B cell (primary cell): ENCODE measurements at regions not wholly inside any gene's neighbourhood (a gene's known extent, or its start where the extent isn't known, plus 50 kb on each side); places are given as distances from the start of the nearest gene placed in this dataset.
"Not testable (repeated sequence)": the region's sequence is repeated elsewhere in the genome, so short reads cannot be mapped to it uniquely, and the experiment has no call there.

Experiments
- ATAC-seq: fragments of 200-7000 bp; cut with Tn5 transposase; one replicate; pipeline ENCODE4 v1.10.0; 2021; ENCODE audit warnings: low read depth, mild to moderate bottlenecking, moderate number of reproducible peaks, moderate library complexity
- CTCF ChIA-PET: fragments of 350-600 bp; sonication (Branson Sonifier 250); formaldehyde crosslinking; loops from one replicate; lab custom pipeline; 2021; ENCODE audit warnings: antibody characterized with exemption, inconsistent platforms; lab: Charles Lee
- POLR2A ChIA-PET: fragments of 350-600 bp; sonication (Branson Sonifier 250); formaldehyde crosslinking; loops from one replicate; lab custom pipeline; 2021; ENCODE audit warnings: antibody characterized with exemption; lab: Charles Lee
- DNase-seq: peaks from one replicate; pipeline ENCODE4 v3.0.0; 2013
- H2AFZ ChIP-seq: 2 replicates; pipeline ENCODE4 v1.6.1; 2012; ENCODE audit warnings: mild to moderate bottlenecking, low read depth, low read length; ENCODE audit not compliant: insufficient read depth, poor library complexity, severe bottlenecking
- H3K27ac ChIP-seq, 2 donors: 1 replicate in 1 of 2; 2 replicates in 1 of 2; pipeline ENCODE4 v1.5.1; 2012 to 2013; ENCODE audit warnings: low read length in 2 of 2, mild to moderate bottlenecking in 2 of 2, moderate library complexity in 1 of 2
- H3K27me3 ChIP-seq, 4 experiments: fragments of 200-600 bp in 1 of 4; sonication (generic) in 1 of 4; replicated peaks in 1 of 4; 1 replicate in 2 of 4; 2 replicates in 2 of 4; pipeline versions ENCODE4 v1.6.1 to v1.7.0; 2013 to 2016; ENCODE audit warnings: low read length in 3 of 4, mild to moderate bottlenecking in 2 of 4, mixed read lengths in 1 of 4, moderate library complexity in 1 of 4; ENCODE audit not compliant: insufficient read depth in 4 of 4, control insufficient read depth in 3 of 4; ENCODE audit errors: control extremely low read depth in 1 of 4
- H3K36me3 ChIP-seq, 2 experiments: replicated peaks in 1 of 2; 1 replicate in 1 of 2; 2 replicates in 1 of 2; pipeline versions ENCODE4 v1.6.1 to v1.7.1; 2013; ENCODE audit warnings: low read length in 1 of 2; ENCODE audit not compliant: insufficient read depth in 2 of 2, control insufficient read depth in 1 of 2; ENCODE audit errors: control extremely low read depth in 1 of 2, extremely low read depth in 1 of 2
- H3K4me1 ChIP-seq, 2 donors: fragments of 200-600 bp in 1 of 2; sonication (generic) in 1 of 2; 1 replicate in 1 of 2; 2 replicates in 1 of 2; pipeline versions ENCODE4 v1.5.1 to v1.6.1; 2013 to 2017; ENCODE audit warnings: low read length in 2 of 2; ENCODE audit not compliant: control insufficient read depth in 2 of 2, insufficient read depth in 2 of 2
- H3K4me2 ChIP-seq: replicated peaks from 2 replicates; pipeline ENCODE3; 2012; ENCODE audit warnings: mild to moderate bottlenecking, low read depth, low read length; ENCODE audit not compliant: poor library complexity, severe bottlenecking
- H3K4me3 ChIP-seq, 5 experiments: fragments of 200-600 bp in 1 of 5; sonication (generic) in 1 of 5; 1 replicate in 3 of 5; 2 replicates in 2 of 5; pipeline versions ENCODE4 v1.5.1 to v1.7.0; 2011 to 2016; ENCODE audit warnings: low read length in 4 of 5, mild to moderate bottlenecking in 4 of 5, low read depth in 2 of 5, control low read depth in 1 of 5, moderate library complexity in 1 of 5; ENCODE audit not compliant: insufficient read depth in 1 of 5; ENCODE audit errors: control extremely low read depth in 1 of 5, extremely low read depth in 1 of 5
- H3K79me2 ChIP-seq: fragments of 200-600 bp; sonication (generic); one replicate; pipeline ENCODE4 v1.6.0; 2016; ENCODE audit warnings: low read length; ENCODE audit not compliant: control insufficient read depth, insufficient read depth
- H3K9ac ChIP-seq: fragments of 200-600 bp; sonication (generic); 2 replicates; pipeline ENCODE4 v1.6.1; 2017; ENCODE audit warnings: mild to moderate bottlenecking, low read length, moderate library complexity
- H3K9me3 ChIP-seq, 3 donors: one replicate each; pipeline versions ENCODE4 v1.6.1 to v1.7.1; 2013; ENCODE audit warnings: low read length in 2 of 3; ENCODE audit not compliant: control insufficient read depth in 2 of 3, insufficient read depth in 1 of 3; ENCODE audit errors: control extremely low read depth in 1 of 3
- H4K20me1 ChIP-seq: 2 replicates; pipeline ENCODE4 v1.6.0; 2012; ENCODE audit warnings: mild to moderate bottlenecking, low read length; ENCODE audit not compliant: insufficient read depth, control insufficient read depth, poor library complexity, severe bottlenecking
- H3K27ac Mint-ChIP-seq: one replicate; pipeline ENCODE4 v1.8.0; 2021; ENCODE audit warnings: mixed read lengths
- H3K27me3 Mint-ChIP-seq: one replicate; pipeline ENCODE4 v1.8.0; 2021; ENCODE audit warnings: mixed read lengths
- H3K4me1 Mint-ChIP-seq: one replicate; pipeline ENCODE4 v1.8.0; 2021; ENCODE audit warnings: mixed read lengths
- H3K4me3 Mint-ChIP-seq: one replicate; pipeline ENCODE4 v1.8.0; 2021; ENCODE audit warnings: mixed read lengths
- H3K9me3 Mint-ChIP-seq: one replicate; pipeline ENCODE4 v1.8.0; 2022; ENCODE audit warnings: mixed read lengths; ENCODE audit not compliant: insufficient read depth
- CTCF ChIP-seq: fragments of 200-600 bp; IDR thresholded peaks from one replicate; pipeline ENCODE4 v1.8.0; 2022; ENCODE audit warnings: antibody characterized with exemption, mild to moderate bottlenecking
- EZH2 ChIP-seq: IDR thresholded peaks from 2 replicates; pipeline ENCODE4 v1.6.1; 2012; ENCODE audit warnings: borderline replicate concordance, low read depth, mild to moderate bottlenecking, moderate library complexity, low read length; ENCODE audit not compliant: insufficient read depth, poor library complexity, severe bottlenecking
- WGBS: methylation state at CpG from one replicate; pipeline ENCODE4 v1.1.5; 2013; ENCODE audit warnings: missing lambda C conversion rate; ENCODE audit not compliant: insufficient coverage; 5-methylcytosine and 5-hydroxymethylcytosine counted together
- intact Hi-C: fragments of 100-400 bp; cut with micrococcal nuclease; formaldehyde crosslinking; loops from one replicate; pipeline ENCODE4 v1.10.0; 2022

- Histone ChIP-seq H3K79me2 (no peaks in the 10 kb centered on the region), H3K36me3 (no peaks in the 10 kb centered on the region), H3K4me2 (no peak overlapping the region), H3K4me1 (no peaks in the 10 kb centered on the region), H3K4me3 (no peak overlapping the region), H4K20me1 (no peaks in the 10 kb centered on the region), H3K9ac (no peak overlapping the region), H2AFZ (no peak overlapping the region), H3K9me3 (peaks cover 0 to 8% (median 0%) of the 10 kb centered on the region in 3 donors), H3K27ac (no peak overlapping the region), H3K27me3 (no peaks in the 10 kb centered on the region)
- H3K4me1 Mint-ChIP-seq = no peaks in the 10 kb centered on the region
- no peak overlapping the region for H3K4me3 Mint-ChIP-seq
- ATAC-seq (no peak), DNase-seq (no peak)
- WGBS = no CpG with 5 or more reads among the region's 1 CpG
- CTCF ChIA-PET = no interaction called here
- TF ChIP-seq EZH2 = no peak
- TF ChIP-seq CTCF = no peak
- peaks cover 7% of the 10 kb centered on the region for H3K9me3 Mint-ChIP-seq
- intact Hi-C loops = no loop called here
- H3K27ac Mint-ChIP-seq = no peak overlapping the region
- POLR2A ChIA-PET = no interaction called here
- peaks cover 3% of the 10 kb centered on the region for H3K27me3 Mint-ChIP-seq
Observed at GRCh38 chr1:232317350-232317749, 312.6 kb downstream of the SIPA1L2 start.

GRCh38 chr1:232316864-232317263 is 313.1 kb downstream of the SIPA1L2 start:
- ATAC-seq = no peak
- Histone ChIP-seq H3K9ac (no peak overlapping the region), H3K27ac (no peak overlapping the region), H3K27me3 (no peaks in the 10 kb centered on the region), H2AFZ (no peak overlapping the region), H3K79me2 (no peaks in the 10 kb centered on the region), H3K4me2 (no peak overlapping the region), H3K9me3 (peaks cover 0 to 8% (median 0%) of the 10 kb centered on the region in 3 donors), H3K4me3 (no peak overlapping the region), H3K4me1 (no peaks in the 10 kb centered on the region), H4K20me1 (no peaks in the 10 kb centered on the region), H3K36me3 (no peaks in the 10 kb centered on the region)
- H3K27ac Mint-ChIP-seq = no peak overlapping the region
- intact Hi-C loops = no loop called here
- H3K9me3 Mint-ChIP-seq = peaks cover 7% of the 10 kb centered on the region
- H3K4me3 Mint-ChIP-seq = no peak overlapping the region
- TF ChIP-seq EZH2 (no peak), CTCF (no peak)
- H3K4me1 Mint-ChIP-seq = no peaks in the 10 kb centered on the region
- ChIA-PET POLR2A (no interaction called here), CTCF (no interaction called here)
- H3K27me3 Mint-ChIP-seq = peaks cover 3% of the 10 kb centered on the region
- DNase-seq = no peak

GRCh38 chr1:232313876-232314275 is 316.1 kb downstream of the SIPA1L2 start:
- POLR2A ChIA-PET, DNase-seq, ATAC-seq, H3K9me3 Mint-ChIP-seq, intact Hi-C loops, H3K4me1 Mint-ChIP-seq, H3K9ac ChIP-seq, H3K4me3 ChIP-seq, H3K27ac Mint-ChIP-seq, H3K27me3 ChIP-seq, H3K4me2 ChIP-seq, H3K79me2 ChIP-seq, H3K4me1 ChIP-seq, H3K27ac ChIP-seq, H3K9me3 ChIP-seq, H2AFZ ChIP-seq, H3K4me3 Mint-ChIP-seq, CTCF ChIA-PET, H4K20me1 ChIP-seq, H3K36me3 ChIP-seq, H3K27me3 Mint-ChIP-seq: not testable (repeated sequence)
- WGBS = 94% methylated on average over 12 of the region's 15 CpGs
